SU-DHL-6 (cell line): ENCODE measurements at regions not wholly inside any gene's neighbourhood (a gene's known extent, or its start where the extent isn't known, plus 50 kb on each side); places are given as distances from the start of the nearest gene placed in this dataset.

Experiments
- H2AFZ ChIP-seq: fragments of 200-600 bp; sonication (generic); 2 replicates; pipeline ENCODE4 v1.6.1; 2014; ENCODE audit warnings: low read depth, mild to moderate bottlenecking, moderate library complexity, mixed read lengths, antibody characterized with exemption, low read length; ENCODE audit not compliant: severe bottlenecking
- H3F3A ChIP-seq: fragments of 200-600 bp; shearing (Covaris generic); 2 replicates; pipeline ENCODE4 v1.6.0; 2016; ENCODE audit warnings: antibody characterized with exemption, mild to moderate bottlenecking; ENCODE audit not compliant: insufficient read depth
- H3K27ac ChIP-seq: fragments of 200-600 bp; sonication (generic); 2 replicates; pipeline ENCODE4 v1.5.1; 2016; ENCODE audit warnings: low read depth, mild to moderate bottlenecking, low read length, moderate library complexity, mixed read lengths
- H3K27me3 ChIP-seq: fragments of 200-600 bp; sonication (generic), shearing (Covaris generic); 2 replicates; pipeline ENCODE4 v1.6.0; 2014; ENCODE audit warnings: mild to moderate bottlenecking, low read length
- H3K36me3 ChIP-seq: fragments of 200-600 bp; sonication (generic); 2 replicates; pipeline ENCODE4 v1.6.1; 2014; ENCODE audit warnings: mild to moderate bottlenecking, low read length, mixed read lengths
- H3K4me2 ChIP-seq: fragments of 300-600, 200-600 bp; shearing (Covaris generic), sonication (generic); 2 replicates; pipeline ENCODE4 v1.6.0; 2014; ENCODE audit warnings: low read length, low read depth, mild to moderate bottlenecking; ENCODE audit not compliant: poor library complexity, severe bottlenecking
- H3K4me3 ChIP-seq: fragments of 200-600 bp; sonication (generic); 2 replicates; pipeline ENCODE4 v1.5.1; 2014; ENCODE audit warnings: antibody characterized with exemption, low read length, mild to moderate bottlenecking, mixed read lengths; ENCODE audit not compliant: insufficient read depth, poor library complexity, severe bottlenecking
- H3K79me2 ChIP-seq: fragments of 200-600 bp; sonication (generic); 2 replicates; pipeline ENCODE4 v1.6.1; 2014; ENCODE audit warnings: mild to moderate bottlenecking, low read length, moderate library complexity; ENCODE audit not compliant: insufficient read depth
- H3K9ac ChIP-seq: fragments of 200-600 bp; sonication (generic); 2 replicates; pipeline ENCODE4 v1.7.0; 2014; ENCODE audit warnings: mild to moderate bottlenecking, low read length
- H3K9me2 ChIP-seq: fragments of 200-600 bp; sonication (generic); replicated peaks from 2 replicates; pipeline ENCODE4 v1.6.1; 2014; ENCODE audit warnings: low read length; ENCODE audit not compliant: insufficient read depth
- H3K9me3 ChIP-seq: fragments of 200-600 bp; sonication (generic); 2 replicates; pipeline ENCODE4 v1.6.1; 2014; ENCODE audit warnings: low read length, mixed read lengths; ENCODE audit not compliant: insufficient read depth
- H4K20me1 ChIP-seq: fragments of 200-600 bp; sonication (generic); 2 replicates; pipeline ENCODE4 v1.6.1; 2014; ENCODE audit warnings: low read depth, mild to moderate bottlenecking, antibody characterized with exemption, low read length, moderate library complexity, mixed read lengths
- CTCF ChIP-seq: fragments of 200-600 bp; sonication (generic); IDR thresholded peaks from one replicate; pipeline ENCODE4 v1.5.1; 2017; ENCODE audit warnings: antibody characterized with exemption, mild to moderate bottlenecking, low read length, moderate library complexity; ENCODE audit not compliant: insufficient read depth, poor library complexity, severe bottlenecking
- EZH2phosphoT487 ChIP-seq: fragments of 200-600 bp; sonication (generic), shearing (Covaris generic); conservative IDR thresholded peaks from 2 replicates; pipeline ENCODE4 v1.6.1; 2018; ENCODE audit warnings: mild to moderate bottlenecking, antibody characterized with exemption, low read length, moderate library complexity, mixed read lengths

GRCh38 chrX:125947501-125947900, 218.6 kb downstream of the DCAF12L2 start:
- no peak overlapping the region for H3K4me3 ChIP-seq
- no peak overlapping the region for H3K27ac ChIP-seq

GRCh38 chrX:125952973-125953372, 213.1 kb downstream of the DCAF12L2 start:
- no peak overlapping the region for H3K9ac ChIP-seq
- H3K9me2 ChIP-seq = no peaks in the 10 kb centered on the region
- no peaks in the 10 kb centered on the region for H3K36me3 ChIP-seq
- no peaks in the 10 kb centered on the region for H4K20me1 ChIP-seq
- no peak overlapping the region for H3K27ac ChIP-seq
- H2AFZ ChIP-seq = no peak overlapping the region
- no peak overlapping the region for H3K4me3 ChIP-seq
- H3K4me2 ChIP-seq = no peak overlapping the region
- H3K9me3 ChIP-seq = no peaks in the 10 kb centered on the region
- H3F3A ChIP-seq = no peaks in the 10 kb centered on the region
- no peaks in the 10 kb centered on the region for H3K79me2 ChIP-seq
- TF ChIP-seq CTCF (no peak), EZH2phosphoT487 (no peak)
- H3K27me3 ChIP-seq = no peaks in the 10 kb centered on the region

More at GRCh38 chrX:125947501-125947900, 218.6 kb downstream of the DCAF12L2 start:
- H3K9me3 ChIP-seq = no peaks in the 10 kb centered on the region
- no peak overlapping the region for H3K4me2 ChIP-seq
- H3K36me3 ChIP-seq = no peaks in the 10 kb centered on the region
- H3K9me2 ChIP-seq = no peaks in the 10 kb centered on the region
- H4K20me1 ChIP-seq = no peaks in the 10 kb centered on the region
- no peaks in the 10 kb centered on the region for H3K27me3 ChIP-seq
- TF ChIP-seq CTCF (no peak), EZH2phosphoT487 (no peak)
- H3K79me2 ChIP-seq = no peaks in the 10 kb centered on the region
- H3K9ac ChIP-seq = no peak overlapping the region
- H3F3A ChIP-seq = no peaks in the 10 kb centered on the region
- H2AFZ ChIP-seq = no peak overlapping the region

- TF ChIP-seq CTCF (no peak), EZH2phosphoT487 (no peak)
- Histone ChIP-seq H3K4me2 (no peak overlapping the region), H3K36me3 (no peaks in the 10 kb centered on the region), H3K9me3 (no peaks in the 10 kb centered on the region), H4K20me1 (no peaks in the 10 kb centered on the region), H3F3A (no peaks in the 10 kb centered on the region), H3K79me2 (no peaks in the 10 kb centered on the region), H3K9me2 (no peaks in the 10 kb centered on the region), H2AFZ (no peak overlapping the region), H3K9ac (no peak overlapping the region), H3K4me3 (no peak overlapping the region), H3K27ac (no peak overlapping the region), H3K27me3 (no peaks in the 10 kb centered on the region)
Observed at GRCh38 chrX:125953814-125954213, 212.3 kb downstream of the DCAF12L2 start.
